Psoas muscle (tissue), 7 donors: ENCODE measurements at regions not wholly inside any gene's neighbourhood (a gene's known extent, or its start where the extent isn't known, plus 50 kb on each side); places are given as distances from the start of the nearest gene placed in this dataset.

Experiments used
- ATAC-seq, 4 donors: fragments of 200-7000 bp; cut with Tn5 transposase; one replicate each; pipeline ENCODE4 v1.9.1; 2020; ENCODE audit warnings: moderate library complexity in 3 of 4, mild to moderate bottlenecking in 2 of 4
- DNase-seq, 2 donors: peaks; one replicate each; pipeline ENCODE4 v3.0.0-alpha.2; 2020
- H3K27ac ChIP-seq: fragments of 200-600 bp; one replicate; pipeline ENCODE4 v1.8.0; 2022
- H3K27me3 ChIP-seq, 3 donors: fragments of 200-600 bp in 1 of 3; one replicate each; pipeline versions ENCODE4 v1.6.1 to v1.8.0; 2013 to 2022; ENCODE audit warnings: low read length in 2 of 3, mild to moderate bottlenecking in 2 of 3, moderate library complexity in 1 of 3; ENCODE audit not compliant: insufficient read depth in 3 of 3
- H3K36me3 ChIP-seq, 2 donors: fragments of 200-600 bp in 1 of 2; one replicate each; pipeline versions ENCODE4 v1.6.1 to v1.8.0; 2013 to 2022; ENCODE audit warnings: low read depth in 1 of 2, mild to moderate bottlenecking in 1 of 2, moderate library complexity in 1 of 2; ENCODE audit not compliant: insufficient read depth in 1 of 2
- H3K4me1 ChIP-seq: fragments of 200-600 bp; one replicate; pipeline ENCODE4 v1.8.0; 2022
- H3K4me3 ChIP-seq: fragments of 200-600 bp; one replicate; pipeline ENCODE4 v1.8.0; 2022; ENCODE audit warnings: mild to moderate bottlenecking
- H3K9me3 ChIP-seq: fragments of 200-600 bp; one replicate; pipeline ENCODE4 v1.8.0; 2022
- WGBS, 3 donors: extraction: QIAGEN DNeasy Blood & Tissue Kit; methylation state at CpG; one replicate each; pipeline versions ENCODE4 v1.1.6 to v1.1.7; 2013; 5-methylcytosine and 5-hydroxymethylcytosine counted together
- intact Hi-C, 2 donors: fragments of 100-400 bp; cut with DNase I; formaldehyde crosslinking; loops; one replicate each; pipeline versions ENCODE4 v1.11.0 to v1.14.2; 2022
- TF ChIP-seq, protein P1 (sequence below): fragments of 200-600 bp; IDR thresholded peaks from one replicate; pipeline ENCODE4 v1.8.0; 2022; ENCODE audit warnings: antibody characterized with exemption
- donor health status: healthy with polysubstance abuse.
- donor health status: DM: no; HTN: no; CAD: no; lungs with moderate emphysema.
- donor health status: Bipolar disorder and iron deficiency.
- donor health status: healthy.
- donor health status: DM: yes; HTN: yes; CAD: no.
- donor health status: DM: no; HTN: no; CAD: no.
- donor health status: DM: yes; HTN: yes; CAD: no.

DNA sequence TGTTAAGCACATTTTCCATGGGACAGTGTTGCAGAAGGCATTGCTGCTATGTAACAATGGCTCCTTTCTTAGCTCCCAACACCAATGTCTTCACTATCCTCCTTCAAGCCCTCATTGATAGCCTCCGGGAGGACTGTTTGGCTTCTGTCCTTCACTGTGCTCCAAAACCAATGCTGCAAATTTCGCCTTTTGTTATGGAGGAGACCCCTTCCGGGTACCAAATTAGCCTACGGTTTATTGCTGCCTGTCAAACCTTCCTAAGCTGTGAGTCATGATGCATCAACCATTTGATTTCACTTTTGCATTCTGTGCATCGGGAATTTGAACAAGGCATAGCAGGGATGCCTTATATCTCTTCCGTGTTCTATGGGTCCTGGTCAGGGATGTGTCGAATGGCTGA is 432.9 kb downstream of the GATA3 start:
- ATAC-seq (no peak), DNase-seq (no peak)
- Histone ChIP-seq H3K27ac (no peak overlapping the region), H3K4me3 (no peak overlapping the region), H3K27me3 (no peaks in the 10 kb centered on the region), H3K4me1 (no peaks in the 10 kb centered on the region), H3K9me3 (no peaks in the 10 kb centered on the region), H3K36me3 (no peaks in the 10 kb centered on the region)
- intact Hi-C loops, result no loop called here
- TF ChIP-seq, protein P1, sequence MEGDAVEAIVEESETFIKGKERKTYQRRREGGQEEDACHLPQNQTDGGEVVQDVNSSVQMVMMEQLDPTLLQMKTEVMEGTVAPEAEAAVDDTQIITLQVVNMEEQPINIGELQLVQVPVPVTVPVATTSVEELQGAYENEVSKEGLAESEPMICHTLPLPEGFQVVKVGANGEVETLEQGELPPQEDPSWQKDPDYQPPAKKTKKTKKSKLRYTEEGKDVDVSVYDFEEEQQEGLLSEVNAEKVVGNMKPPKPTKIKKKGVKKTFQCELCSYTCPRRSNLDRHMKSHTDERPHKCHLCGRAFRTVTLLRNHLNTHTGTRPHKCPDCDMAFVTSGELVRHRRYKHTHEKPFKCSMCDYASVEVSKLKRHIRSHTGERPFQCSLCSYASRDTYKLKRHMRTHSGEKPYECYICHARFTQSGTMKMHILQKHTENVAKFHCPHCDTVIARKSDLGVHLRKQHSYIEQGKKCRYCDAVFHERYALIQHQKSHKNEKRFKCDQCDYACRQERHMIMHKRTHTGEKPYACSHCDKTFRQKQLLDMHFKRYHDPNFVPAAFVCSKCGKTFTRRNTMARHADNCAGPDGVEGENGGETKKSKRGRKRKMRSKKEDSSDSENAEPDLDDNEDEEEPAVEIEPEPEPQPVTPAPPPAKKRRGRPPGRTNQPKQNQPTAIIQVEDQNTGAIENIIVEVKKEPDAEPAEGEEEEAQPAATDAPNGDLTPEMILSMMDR, result no peak
- 77 to 87% (median 80%) methylated on average over 7 of the region's 7 CpGs for WGBS, 3 donors

DNA sequence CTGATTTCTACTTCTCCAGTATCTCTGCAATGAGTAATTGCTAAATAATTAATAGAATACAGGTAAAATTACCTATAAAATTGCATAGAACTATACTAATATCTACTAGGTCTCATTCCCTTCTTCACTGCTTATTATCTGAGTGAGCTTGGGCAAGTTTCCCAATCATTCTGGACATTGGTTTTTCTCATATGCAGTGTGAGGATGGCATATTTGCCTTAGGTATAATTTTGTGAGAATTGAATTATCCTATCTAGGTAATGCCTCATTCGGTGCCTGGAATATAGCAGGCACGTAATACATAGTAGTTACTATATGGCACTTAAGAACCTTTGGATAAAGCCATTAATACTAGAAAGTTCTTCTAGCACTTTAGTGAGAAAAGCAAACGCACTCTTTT is 434.7 kb downstream of the GATA3 start:
- H3K4me3 ChIP-seq, result no peak overlapping the region
- WGBS, 3 donors, result 94 to 95% (median 95%) methylated on average over 3 of the region's 3 CpGs
- no peak overlapping the region for H3K27ac ChIP-seq
- DNase-seq (no peak), ATAC-seq (no peak)
- H3K36me3 ChIP-seq, result no peaks in the 10 kb centered on the region
- no peaks in the 10 kb centered on the region for H3K27me3 ChIP-seq
- intact Hi-C loops, result no loop called here
- TF ChIP-seq, protein P1, result no peak
- no peaks in the 10 kb centered on the region for H3K9me3 ChIP-seq
- H3K4me1 ChIP-seq, result no peaks in the 10 kb centered on the region

DNA sequence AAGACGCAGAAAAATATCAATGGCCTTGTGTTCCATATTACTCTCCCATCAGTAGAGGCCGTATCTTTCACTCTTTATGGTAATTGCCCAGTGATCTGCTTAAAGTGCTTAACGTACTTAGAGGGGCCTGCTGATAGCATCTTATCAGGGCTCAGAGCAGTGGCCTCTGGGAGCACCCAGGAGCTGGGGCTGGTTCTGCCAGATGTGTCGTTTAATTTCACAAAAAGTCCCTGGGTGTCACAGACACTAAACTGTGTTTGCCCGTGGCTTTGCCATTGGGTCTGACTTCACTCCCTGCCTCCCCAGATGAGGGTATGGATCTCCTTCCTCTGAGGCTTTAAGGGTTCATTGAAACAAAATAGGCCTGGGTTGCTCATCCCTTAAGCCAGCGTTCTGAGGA is 435.3 kb downstream of the GATA3 start:
- H3K4me1 ChIP-seq, result no peaks in the 10 kb centered on the region
- DNase-seq (no peak), ATAC-seq (no peak)
- H3K4me3 ChIP-seq, result no peak overlapping the region
- no peaks in the 10 kb centered on the region for H3K9me3 ChIP-seq
- H3K36me3 ChIP-seq, result no peaks in the 10 kb centered on the region
- intact Hi-C loops, result no loop called here
- no peak overlapping the region for H3K27ac ChIP-seq
- no peaks in the 10 kb centered on the region for H3K27me3 ChIP-seq
- TF ChIP-seq, protein P1, result no peak
- WGBS, 3 donors, result 65 to 66% (median 65%) methylated on average over 6 of the region's 6 CpGs

DNA sequence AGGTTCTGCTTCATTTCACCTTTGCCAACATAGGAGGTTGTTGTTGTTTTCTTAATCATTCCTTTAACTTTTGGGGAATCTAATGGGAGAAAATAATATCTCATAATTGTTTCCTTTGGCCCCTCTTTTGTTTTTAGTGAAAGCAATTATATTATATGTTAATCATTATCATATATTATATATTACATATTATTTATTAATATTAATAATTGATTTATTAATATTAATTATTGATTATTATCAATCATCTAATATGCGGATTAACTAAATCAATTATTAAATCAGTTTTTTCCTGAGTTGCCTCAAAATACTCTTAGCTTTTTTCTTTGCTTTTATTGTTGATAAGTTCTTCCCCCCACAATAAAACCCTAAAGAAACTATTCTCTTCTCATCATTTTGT is 443.8 kb downstream of the GATA3 start:
- Histone ChIP-seq H3K4me1 (no peaks in the 10 kb centered on the region), H3K4me3 (no peak overlapping the region), H3K27me3 (no peaks in the 10 kb centered on the region), H3K36me3 (no peaks in the 10 kb centered on the region), H3K9me3 (no peaks in the 10 kb centered on the region), H3K27ac (no peak overlapping the region)
- ATAC-seq (no peak), DNase-seq (no peak)
- intact Hi-C loops, result no loop called here
- 94 to 97% (median 95%) methylated on average over 1 of the region's 1 CpG for WGBS, 3 donors
- TF ChIP-seq, protein P1, result no peak

DNA sequence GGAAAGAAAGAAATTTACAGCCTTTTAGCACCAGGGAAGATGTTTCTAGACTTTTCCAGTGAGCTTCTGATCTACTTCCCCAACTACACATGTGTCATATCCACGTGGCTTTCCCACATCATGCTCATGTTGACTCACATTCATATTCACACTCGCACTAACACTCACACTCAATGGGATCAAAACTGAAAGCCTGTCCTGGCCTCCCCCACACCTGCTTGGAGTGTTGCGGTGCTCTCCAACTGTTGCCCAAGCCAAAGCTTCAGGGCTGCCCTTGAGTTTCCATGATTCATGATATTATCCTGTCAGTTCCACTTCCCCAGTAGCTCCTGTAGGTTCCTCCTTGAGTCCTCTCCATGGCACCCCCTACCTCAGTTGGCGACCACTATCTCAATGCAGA is 444.4 kb downstream of the GATA3 start:
- Histone ChIP-seq H3K9me3 (no peaks in the 10 kb centered on the region), H3K4me3 (no peak overlapping the region), H3K36me3 (no peaks in the 10 kb centered on the region), H3K27me3 (no peaks in the 10 kb centered on the region), H3K27ac (no peak overlapping the region), H3K4me1 (no peaks in the 10 kb centered on the region)
- intact Hi-C loops, result no loop called here
- TF ChIP-seq, protein P1, result no peak
- ATAC-seq (no peak), DNase-seq (no peak)
- 46 to 80% (median 67%) methylated on average over 4 of the region's 4 CpGs for WGBS, 3 donors
